ENCODE measurements at regions not wholly inside any gene's neighbourhood (a gene's known extent, or its start where the extent isn't known, plus 50 kb on each side); places are given as distances from the start of the nearest gene placed in this dataset.

- no peaks in the 10 kb centered on the region for H3K27me3 ChIP-seq (ENCODE audit: low read length)
- TF ChIP-seq EZH2 (IDR thresholded peaks at IDR 0.05; ENCODE audit: low read length, unreplicated experiment): no peak
- no peak for TF ChIP-seq EZH2phosphoT487 (IDR thresholded peaks at IDR 0.05; ENCODE audit: borderline replicate concordance, low read length)
- no peak for TF ChIP-seq CTCF (conservative IDR thresholded peaks at IDR 0.05; ENCODE audit: low read depth, low read length)
- intact Hi-C loops (cut with micrococcal nuclease): no loop called here
- H3K4me1 ChIP-seq (ENCODE audit: insufficient read depth, low read length): no peaks in the 10 kb centered on the region
- H3K79me2 ChIP-seq (ENCODE audit: low read length): no peaks in the 10 kb centered on the region
- H3F3A ChIP-seq (ENCODE audit: low read length, unreplicated experiment): no peaks in the 10 kb centered on the region
- no peak for ATAC-seq
- H3K9me3 ChIP-seq (ENCODE audit: low read length): no peaks in the 10 kb centered on the region
- H3K9me2 ChIP-seq (replicated peaks; ENCODE audit: low read length): no peaks in the 10 kb centered on the region
- ChIA-PET POLR2A (ENCODE audit: unreplicated experiment) (no interaction called here), CTCF (no interaction called here)
- no peak overlapping the region for H3K27ac ChIP-seq (ENCODE audit: low read length)
- BruUV-seq (replicated peaks): no TSS peak
- H4K20me1 ChIP-seq (ENCODE audit: low read length): no peaks in the 10 kb centered on the region
- H2AFZ ChIP-seq (ENCODE audit: low read length): no peak overlapping the region
- H3K9ac ChIP-seq (ENCODE audit: low read length): no peak overlapping the region
- no peak overlapping the region for H3K4me2 ChIP-seq (ENCODE audit: low read length)
- no peak overlapping the region for H3K4me3 ChIP-seq (ENCODE audit: low read length)
- no peak for DNase-seq
- H3K36me3 ChIP-seq (ENCODE audit: low read depth, low read length): no peaks in the 10 kb centered on the region
Measured at GRCh38 chrX:131951166-131951565, 71.9 kb upstream of the STK26 start.

GRCh38 chrX:131955099-131955777 is 67.9 kb upstream of the STK26 start:
- Histone ChIP-seq H3K9ac (ENCODE audit: low read length) (no peak overlapping the region), H3K4me3 (ENCODE audit: low read length) (no peak overlapping the region), H3K36me3 (ENCODE audit: low read depth, low read length) (no peaks in the 10 kb centered on the region), H4K20me1 (ENCODE audit: low read length) (no peaks in the 10 kb centered on the region), H3K27me3 (ENCODE audit: low read length) (no peaks in the 10 kb centered on the region), H3K4me1 (ENCODE audit: insufficient read depth, low read length) (no peaks in the 10 kb centered on the region), H2AFZ (ENCODE audit: low read length) (no peak overlapping the region), H3K27ac (ENCODE audit: low read length) (no peak overlapping the region), H3K9me3 (ENCODE audit: low read length) (no peaks in the 10 kb centered on the region), H3K79me2 (ENCODE audit: low read length) (no peaks in the 10 kb centered on the region), H3F3A (ENCODE audit: low read length, unreplicated experiment) (no peaks in the 10 kb centered on the region), H3K9me2 (replicated peaks; ENCODE audit: low read length) (no peaks in the 10 kb centered on the region), H3K4me2 (ENCODE audit: low read length) (no peak overlapping the region)
- no peak for DNase-seq
- TF ChIP-seq CTCF (conservative IDR thresholded peaks at IDR 0.05; ENCODE audit: low read depth, low read length) (no peak), EZH2phosphoT487 (IDR thresholded peaks at IDR 0.05; ENCODE audit: borderline replicate concordance, low read length) (no peak), EZH2 (IDR thresholded peaks at IDR 0.05; ENCODE audit: low read length, unreplicated experiment) (no peak)
- intact Hi-C loops (cut with micrococcal nuclease): no loop called here
- no peak for ATAC-seq
- CTCF ChIA-PET: no interaction called here
- BruUV-seq (replicated peaks): no TSS peak
- POLR2A ChIA-PET (ENCODE audit: unreplicated experiment): no interaction called here

- BruUV-seq (replicated peaks): no TSS peak
- CTCF ChIA-PET: no interaction called here
- Histone ChIP-seq H3K27ac (ENCODE audit: low read length) (no peak overlapping the region), H3K79me2 (ENCODE audit: low read length) (no peaks in the 10 kb centered on the region), H3K4me2 (ENCODE audit: low read length) (no peak overlapping the region), H3K9ac (ENCODE audit: low read length) (no peak overlapping the region), H4K20me1 (ENCODE audit: low read length) (no peaks in the 10 kb centered on the region), H3K9me2 (replicated peaks; ENCODE audit: low read length) (no peaks in the 10 kb centered on the region), H3K4me1 (ENCODE audit: insufficient read depth, low read length) (no peaks in the 10 kb centered on the region), H3F3A (ENCODE audit: low read length, unreplicated experiment) (no peaks in the 10 kb centered on the region), H3K27me3 (ENCODE audit: low read length) (no peaks in the 10 kb centered on the region), H2AFZ (ENCODE audit: low read length) (no peak overlapping the region), H3K9me3 (ENCODE audit: low read length) (no peaks in the 10 kb centered on the region), H3K36me3 (ENCODE audit: low read depth, low read length) (no peaks in the 10 kb centered on the region), H3K4me3 (ENCODE audit: low read length) (no peak overlapping the region)
- POLR2A ChIA-PET (ENCODE audit: unreplicated experiment): no interaction called here
- ATAC-seq: no peak
- DNase-seq: no peak
- TF ChIP-seq CTCF (conservative IDR thresholded peaks at IDR 0.05; ENCODE audit: low read depth, low read length): no peak
- TF ChIP-seq EZH2 (IDR thresholded peaks at IDR 0.05; ENCODE audit: low read length, unreplicated experiment): no peak
- no peak for TF ChIP-seq EZH2phosphoT487 (IDR thresholded peaks at IDR 0.05; ENCODE audit: borderline replicate concordance, low read length)
- intact Hi-C loops (cut with micrococcal nuclease): no loop called here
Measured at GRCh38 chrX:131958724-131959123, 64.4 kb upstream of the STK26 start.
